SH-SY5Y (cell line): ENCODE measurements at regions not wholly inside any gene's neighbourhood (a gene's known extent, or its start where the extent isn't known, plus 50 kb on each side); places are given as distances from the start of the nearest gene placed in this dataset.

ENCODE experiments used
- GATA2 ChIP-seq: IDR thresholded peaks from 2 replicates; pipeline ENCODE4 v1.6.1; 2011; ENCODE audit warnings: mild to moderate bottlenecking, low read depth, low read length
- GATA3 ChIP-seq: IDR thresholded peaks from 2 replicates; pipeline ENCODE4 v1.6.1; 2011; ENCODE audit warnings: low read depth, mild to moderate bottlenecking, low read length, moderate library complexity

- TF ChIP-seq GATA2 (no peak), GATA3 (no peak)
These were observed 366.6 kb downstream of the GBE1 start for GRCh38 chr3:81394651-81395524.
